Right ventricle myocardium inferior (tissue), 1 donor: ENCODE measurements at regions not wholly inside any gene's neighbourhood (a gene's known extent, or its start where the extent isn't known, plus 50 kb on each side); places are given as distances from the start of the nearest gene placed in this dataset.
"Not testable (repeated sequence)": the region's sequence is repeated elsewhere in the genome, so short reads cannot be mapped to it uniquely, and the experiment has no call there.

Experiments
- ATAC-seq: fragments of 200-7000 bp; cut with Tn5 transposase; one replicate; pipeline ENCODE4 v1.9.1; 2020; ENCODE audit warnings: mild to moderate bottlenecking, moderate library complexity
- DNase-seq: peaks from one replicate; pipeline ENCODE4 v3.0.0; 2021; ENCODE audit errors: missing footprints
- intact Hi-C: fragments of 100-400 bp; cut with DNase I; formaldehyde crosslinking; loops from one replicate; pipeline ENCODE4 v1.11.0; 2022
- donor health status: DM: no; HTN: yes; CAD: no; lungs with severe emphysema.

- ATAC-seq, DNase-seq, intact Hi-C loops: not testable (repeated sequence)
Observed at GRCh38 chr17:33931148-33931814, 323.8 kb upstream of the CCL2 start.

- intact Hi-C loops = no loop called here
- ATAC-seq = no peak
- no peak for DNase-seq
Observed at GRCh38 chr17:33932996-33933395, 322.1 kb upstream of the CCL2 start.

- intact Hi-C loops = no loop called here
- ATAC-seq (no peak), DNase-seq (no peak)
Observed at GRCh38 chr17:33933576-33933975, 321.5 kb upstream of the CCL2 start.

- DNase-seq = no peak
- intact Hi-C loops = no loop called here
- no peak for ATAC-seq
Observed at GRCh38 chr17:33934696-33935095, 320.4 kb upstream of the CCL2 start.

- intact Hi-C loops = no loop called here
- ATAC-seq (no peak), DNase-seq (no peak)
Observed at GRCh38 chr17:33935822-33936221, 319.3 kb upstream of the CCL2 start.

- DNase-seq (no peak), ATAC-seq (no peak)
- intact Hi-C loops = no loop called here
Observed at GRCh38 chr17:33936764-33937163, 318.3 kb upstream of the CCL2 start.

GRCh38 chr17:33939959-33940358, 315.1 kb upstream of the CCL2 start:
- DNase-seq (no peak), ATAC-seq (no peak)
- intact Hi-C loops = no loop called here

- ATAC-seq (peak; percentile 82), DNase-seq (no peak)
Observed at GRCh38 chr17:33940769-33941370, 314.2 kb upstream of the CCL2 start.

GRCh38 chr17:33941744-33942143, 313.3 kb upstream of the CCL2 start:
- intact Hi-C loops = no loop called here
- ATAC-seq (no peak), DNase-seq (no peak)

More at GRCh38 chr17:33940769-33941370, 314.2 kb upstream of the CCL2 start:
- intact Hi-C loops = no loop called here

- intact Hi-C loops = no loop called here
- no peak for ATAC-seq
- DNase-seq = no peak
Observed at GRCh38 chr17:33942414-33942813, 312.7 kb upstream of the CCL2 start.

GRCh38 chr17:33944412-33944811, 310.7 kb upstream of the CCL2 start:
- intact Hi-C loops = no loop called here
- DNase-seq = no peak
- ATAC-seq = no peak

GRCh38 chr17:33944826-33945225, 310.3 kb upstream of the CCL2 start:
- intact Hi-C loops = no loop called here
- ATAC-seq = no peak
- DNase-seq = no peak

GRCh38 chr17:33945646-33946546, 309.2 kb upstream of the CCL2 start:
- intact Hi-C loops = no loop called here
- DNase-seq (no peak), ATAC-seq (no peak)

- no peak for ATAC-seq
- intact Hi-C loops = no loop called here
- DNase-seq = no peak
Observed at GRCh38 chr17:33947762-33948161, 307.3 kb upstream of the CCL2 start.

- ATAC-seq (no peak), DNase-seq (no peak)
- intact Hi-C loops = no loop called here
Observed at GRCh38 chr17:33948309-33948708, 306.8 kb upstream of the CCL2 start.

- no peak for ATAC-seq
- intact Hi-C loops = no loop called here
- no peak for DNase-seq
Observed at GRCh38 chr17:33949100-33949499, 306.0 kb upstream of the CCL2 start.

GRCh38 chr17:33950061-33950460, 305.0 kb upstream of the CCL2 start:
- intact Hi-C loops = no loop called here
- DNase-seq (no peak), ATAC-seq (no peak)

- intact Hi-C loops = no loop called here
- ATAC-seq (no peak), DNase-seq (no peak)
Observed at GRCh38 chr17:33952425-33952824, 302.7 kb upstream of the CCL2 start.

- intact Hi-C loops = no loop called here
- no peak for DNase-seq
- no peak for ATAC-seq
Observed at GRCh38 chr17:33954597-33954996, 300.5 kb upstream of the CCL2 start.

GRCh38 chr17:33955461-33955860, 299.6 kb upstream of the CCL2 start:
- DNase-seq (no peak), ATAC-seq (no peak)
- intact Hi-C loops = no loop called here
